DND-41 (cell line): ENCODE measurements at regions not wholly inside any gene's neighbourhood (a gene's known extent, or its start where the extent isn't known, plus 50 kb on each side); places are given as distances from the start of the nearest gene placed in this dataset.

ENCODE experiments used
- EZH2 ChIP-seq: IDR thresholded peaks from 3 replicates; pipeline ENCODE4 v1.6.1; 2012; ENCODE audit warnings: borderline replicate concordance, low read depth, mild to moderate bottlenecking, moderate library complexity, low read length, inconsistent platforms; ENCODE audit not compliant: severe bottlenecking
- TF ChIP-seq, protein P1 (sequence below): IDR thresholded peaks from 2 replicates; pipeline ENCODE4 v1.5.1; 2012; ENCODE audit warnings: borderline replicate concordance, low read length, moderate library complexity, mild to moderate bottlenecking; ENCODE audit not compliant: poor library complexity, severe bottlenecking; ENCODE audit errors: extremely low read depth

DNA sequence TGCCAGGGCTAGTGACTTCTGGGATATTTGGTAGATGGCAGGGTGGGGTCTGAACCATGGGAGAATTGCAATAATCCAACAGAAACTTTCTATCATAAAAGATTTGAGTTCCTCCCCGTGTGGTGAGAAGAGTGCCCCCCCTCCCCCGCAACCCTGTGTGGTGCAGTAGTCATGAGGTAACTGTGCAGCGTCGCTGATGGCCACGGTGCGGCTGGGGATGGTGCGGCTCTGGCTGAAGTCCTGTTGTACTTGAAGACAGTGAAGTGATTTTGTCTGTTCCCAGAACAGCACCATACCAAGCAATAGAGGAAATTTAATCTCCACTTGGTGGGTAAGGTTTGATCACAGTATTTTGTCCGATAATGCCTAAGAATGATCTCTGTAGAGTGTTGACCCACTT lies 654.8 kb upstream of the POU3F2 start:
- TF ChIP-seq, protein P1, sequence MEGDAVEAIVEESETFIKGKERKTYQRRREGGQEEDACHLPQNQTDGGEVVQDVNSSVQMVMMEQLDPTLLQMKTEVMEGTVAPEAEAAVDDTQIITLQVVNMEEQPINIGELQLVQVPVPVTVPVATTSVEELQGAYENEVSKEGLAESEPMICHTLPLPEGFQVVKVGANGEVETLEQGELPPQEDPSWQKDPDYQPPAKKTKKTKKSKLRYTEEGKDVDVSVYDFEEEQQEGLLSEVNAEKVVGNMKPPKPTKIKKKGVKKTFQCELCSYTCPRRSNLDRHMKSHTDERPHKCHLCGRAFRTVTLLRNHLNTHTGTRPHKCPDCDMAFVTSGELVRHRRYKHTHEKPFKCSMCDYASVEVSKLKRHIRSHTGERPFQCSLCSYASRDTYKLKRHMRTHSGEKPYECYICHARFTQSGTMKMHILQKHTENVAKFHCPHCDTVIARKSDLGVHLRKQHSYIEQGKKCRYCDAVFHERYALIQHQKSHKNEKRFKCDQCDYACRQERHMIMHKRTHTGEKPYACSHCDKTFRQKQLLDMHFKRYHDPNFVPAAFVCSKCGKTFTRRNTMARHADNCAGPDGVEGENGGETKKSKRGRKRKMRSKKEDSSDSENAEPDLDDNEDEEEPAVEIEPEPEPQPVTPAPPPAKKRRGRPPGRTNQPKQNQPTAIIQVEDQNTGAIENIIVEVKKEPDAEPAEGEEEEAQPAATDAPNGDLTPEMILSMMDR, result no peak
- no peak for TF ChIP-seq EZH2
